ENCODE measurements at regions not wholly inside any gene's neighbourhood (a gene's known extent, or its start where the extent isn't known, plus 50 kb on each side); places are given as distances from the start of the nearest gene placed in this dataset.

GRCh38 chr11:134583397-134583990 is 171.5 kb upstream of the B3GAT1 start:
- no peak overlapping the region for H2BK12ac ChIP-seq (ENCODE audit: insufficient read length, low read depth, low read length)
- Mint-ChIP-seq H3K27ac (no peak overlapping the region), H3K4me1 (peaks cover 11 to 36% of the 10 kb centered on the region in 2 experiments), H3K9me3 (no peaks in the 10 kb centered on the region; a peak in 1 of 5 replicates), H3K4me3 (no peak overlapping the region), H3K36me3 (ENCODE audit: insufficient read depth in 1 of 3, low read depth in 3 of 3) (no peaks in the 10 kb centered on the region), H3K27me3 (ENCODE audit: low read depth) (peaks cover 19% of the 10 kb centered on the region)
- no peaks in the 10 kb centered on the region for H3K79me1 ChIP-seq (ENCODE audit: insufficient read depth, low read depth, low read length, poor library complexity, severe bottlenecking)
- H4K20me1 ChIP-seq (ENCODE audit: control insufficient read depth, insufficient read depth, insufficient read length): no peaks in the 10 kb centered on the region
- no peak overlapping the region for H3K4me2 ChIP-seq (ENCODE audit: insufficient read depth, insufficient read length, low read length)
- no peak for DNase-seq
- H2AFZ ChIP-seq (ENCODE audit: low read length): no peak overlapping the region
- no peak overlapping the region for H3K14ac ChIP-seq (ENCODE audit: insufficient read depth, low read length)
- no peak overlapping the region for H3K18ac ChIP-seq (ENCODE audit: insufficient read length, low read depth, low read length)
- H3K9me3 ChIP-seq (ENCODE audit: control insufficient read depth, low read depth, low read length): no peaks in the 10 kb centered on the region
- TF ChIP-seq CTCF (conservative IDR thresholded peaks at IDR 0.05): no peak
- H4K5ac ChIP-seq (ENCODE audit: insufficient read length, low read depth, low read length): no peak overlapping the region
- no peak overlapping the region for H3K4ac ChIP-seq (ENCODE audit: low read depth, low read length)
- H3K79me2 ChIP-seq (ENCODE audit: insufficient read depth, low read length): no peaks in the 10 kb centered on the region
- H3K23ac ChIP-seq (ENCODE audit: insufficient read length, low read depth, low read length): no peak overlapping the region
- no peak overlapping the region for H2BK15ac ChIP-seq (ENCODE audit: low read depth, low read length)
- H2BK5ac ChIP-seq (ENCODE audit: insufficient read length, low read length): no peak overlapping the region
- H3T11ph ChIP-seq (ENCODE audit: low read length): no peak overlapping the region
- H3K9ac ChIP-seq (ENCODE audit: extremely low read depth, insufficient read length, low read length): no peak overlapping the region
- H3K27me3 ChIP-seq (ENCODE audit: insufficient read depth, low read length): no peaks in the 10 kb centered on the region
- no peak overlapping the region for H4K91ac ChIP-seq (ENCODE audit: insufficient read length, low read depth, low read length)
- no peak overlapping the region for H2BK120ac ChIP-seq (ENCODE audit: low read depth, low read length, poor library complexity, severe bottlenecking)
- H3K4me1 ChIP-seq (ENCODE audit: insufficient read depth, low read length): no peaks in the 10 kb centered on the region
- H3K23me2 ChIP-seq (ENCODE audit: insufficient read length, low read depth, low read length, poor library complexity, severe bottlenecking): no peaks in the 10 kb centered on the region
- no peak overlapping the region for H3K56ac ChIP-seq (ENCODE audit: insufficient read length, low read depth, low read length)
- WGBS (ENCODE audit: extremely low coverage, insufficient read length, low lambda C conversion rate): no CpG with 5 or more reads among the region's 6 CpGs
- H4K8ac ChIP-seq (replicated peaks; ENCODE audit: insufficient read length, low read depth, low read length): no peak overlapping the region
- no peak overlapping the region for H2BK20ac ChIP-seq (ENCODE audit: low read depth, low read length, poor library complexity, severe bottlenecking)
- no peak overlapping the region for H2AK5ac ChIP-seq (ENCODE audit: insufficient read length, low read length)
- no peak overlapping the region for H3K27ac ChIP-seq (ENCODE audit: insufficient read length, low read depth, low read length)
